SIG-M5 treated with dmso at 0.1 percent for 504 hours (cell line): ENCODE measurements at regions not wholly inside any gene's neighbourhood (a gene's known extent, or its start where the extent isn't known, plus 50 kb on each side); places are given as distances from the start of the nearest gene placed in this dataset.
A peak's percentile ranks its signal among the peaks of the same experiment; 100 is the strongest.
"Not testable (repeated sequence)": the region's sequence is repeated elsewhere in the genome, so short reads cannot be mapped to it uniquely, and the experiment has no call there.

Experiments used
- DNase-seq: peaks from one replicate; lab custom pipeline; 2025; ENCODE audit not compliant: unreplicated experiment; lab: John Stamatoyannopoulos, UW

- no peak for DNase-seq
Measured at GRCh38 chr1:60866226-60866900, 216.0 kb upstream of the NFIA start.

- no peak for DNase-seq
Measured at GRCh38 chr1:60865166-60865565, 217.2 kb upstream of the NFIA start.

- DNase-seq, result no peak
Measured at GRCh38 chr1:60864722-60865121, 217.6 kb upstream of the NFIA start.

DNA sequence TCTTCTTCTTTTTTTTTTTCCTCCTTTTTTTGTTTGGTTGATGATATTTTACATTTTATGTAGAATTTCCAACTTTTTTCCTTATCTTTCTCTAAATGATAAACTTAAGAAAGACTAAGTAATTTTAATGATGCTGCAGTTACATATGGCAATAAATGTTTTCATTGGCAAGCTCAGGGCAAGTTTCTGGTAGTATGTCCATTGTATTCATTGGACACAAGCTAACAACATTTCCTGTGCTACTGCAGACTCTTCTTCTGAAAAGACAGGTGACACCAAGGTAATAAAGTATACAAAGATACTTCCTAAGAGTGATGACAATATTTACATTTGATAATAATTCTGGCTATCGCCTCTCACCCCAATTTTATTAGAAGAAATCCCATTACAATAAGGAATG lies 219.2 kb upstream of the NFIA start:
- no peak for DNase-seq

DNA sequence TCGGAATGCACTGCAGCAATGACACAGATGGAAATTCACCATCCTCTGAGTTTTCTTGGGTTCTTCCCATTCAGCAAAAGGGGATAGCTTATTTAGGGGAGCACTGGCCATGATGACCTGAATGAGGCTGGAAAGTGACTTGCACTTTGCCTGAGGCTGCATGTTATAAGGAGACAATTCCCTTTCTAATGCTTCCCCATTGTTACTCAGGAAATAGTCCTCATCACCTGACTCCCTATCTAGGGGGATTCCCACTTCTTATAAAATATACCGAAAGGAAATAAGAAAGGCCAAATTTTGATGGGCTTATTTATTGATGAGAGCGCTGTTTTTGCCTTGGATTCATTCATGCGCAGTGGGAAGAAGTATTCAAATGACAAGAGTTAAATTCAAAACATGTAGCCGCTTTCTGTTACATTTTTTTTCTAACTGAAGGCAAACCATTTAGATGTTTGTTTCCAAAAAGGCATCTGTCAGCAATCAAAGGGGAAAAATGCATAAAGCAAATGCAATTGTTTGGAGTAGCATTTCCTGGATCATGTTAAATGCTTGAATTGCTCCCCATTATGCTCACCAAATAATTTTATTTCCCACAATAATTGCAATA lies 220.3 kb upstream of the NFIA start:
- DNase-seq, result no peak

- no peak for DNase-seq
Measured at GRCh38 chr1:60859111-60859510, 223.2 kb upstream of the NFIA start.

GRCh38 chr1:60857851-60858250 lies 224.5 kb upstream of the NFIA start:
- no peak for DNase-seq

GRCh38 chr1:60850084-60850483 lies 232.3 kb upstream of the NFIA start:
- no peak for DNase-seq

DNA sequence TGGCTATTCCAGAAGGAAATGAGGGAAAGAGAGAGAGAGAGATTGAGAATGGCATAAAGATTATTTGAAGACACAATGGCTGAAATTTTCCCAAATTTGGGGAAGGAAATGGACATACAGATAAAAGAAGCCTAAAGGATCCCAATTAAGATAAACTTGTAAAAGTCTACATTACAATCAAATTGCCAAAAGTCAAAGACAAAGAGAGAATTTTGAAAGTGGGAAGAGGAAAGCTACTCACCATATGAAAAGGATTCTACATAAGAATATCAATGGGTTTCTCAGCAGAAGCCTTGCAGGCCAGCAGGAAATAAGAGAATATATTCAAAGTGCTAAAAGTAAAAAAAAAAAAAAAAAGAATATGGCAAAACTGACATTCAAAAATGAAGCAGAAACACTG lies 233.0 kb upstream of the NFIA start:
- DNase-seq, result no peak

- peak; percentile 48 for DNase-seq
Measured at GRCh38 chr1:60848583-60849188, 233.7 kb upstream of the NFIA start.

DNA sequence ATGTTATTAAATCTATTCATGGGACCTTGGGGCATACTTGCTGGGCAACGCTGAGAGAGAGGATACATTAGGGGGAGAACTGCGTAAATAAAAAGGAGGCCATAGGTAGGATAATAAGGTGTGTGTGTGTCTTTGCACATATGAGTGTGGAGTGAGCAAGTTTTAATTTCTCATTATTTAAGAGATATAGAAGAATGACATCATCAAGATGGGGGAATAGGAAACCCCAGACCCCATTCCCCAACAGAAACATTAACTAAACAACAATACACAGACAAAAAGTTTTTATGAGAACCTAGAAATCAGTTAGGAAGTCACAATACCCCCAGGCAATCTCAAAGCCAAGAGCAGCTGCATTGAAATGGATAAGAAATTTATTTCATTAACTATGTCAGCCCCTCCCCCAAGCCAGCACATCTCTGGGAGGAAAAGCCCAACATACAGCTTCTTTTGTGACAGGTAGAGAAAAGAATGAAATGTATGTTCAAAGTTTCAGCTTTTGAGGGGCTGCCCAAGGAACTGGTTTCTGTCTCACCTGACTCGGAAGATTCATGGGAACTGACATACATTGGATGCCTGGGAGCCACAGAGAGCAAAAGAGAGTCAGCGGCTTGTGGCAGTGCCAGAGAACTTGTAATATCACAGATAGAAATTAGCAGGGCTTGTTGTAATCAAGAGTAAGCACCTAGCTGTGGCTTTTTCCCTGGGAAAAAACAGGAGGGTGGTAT lies 234.3 kb upstream of the NFIA start:
- DNase-seq, result no peak

GRCh38 chr1:60847391-60847790 lies 235.0 kb upstream of the NFIA start:
- no peak for DNase-seq

DNA sequence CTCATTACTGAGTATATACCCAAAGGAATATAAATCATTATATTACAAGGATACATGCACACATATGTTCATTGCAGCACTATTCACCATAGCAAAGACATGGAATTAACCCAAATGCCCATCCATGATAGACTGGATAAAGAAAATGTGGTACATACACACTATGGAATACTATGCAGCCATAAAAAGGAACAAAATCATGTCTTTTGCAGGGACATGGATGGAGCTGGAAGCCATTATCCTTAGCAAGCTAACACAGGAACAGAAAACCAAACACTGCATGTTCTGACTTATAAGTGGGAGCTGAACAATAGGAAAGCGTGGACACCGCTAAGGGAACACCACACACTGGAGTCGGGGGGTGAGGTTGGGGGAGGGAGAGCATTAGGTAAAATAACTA lies 236.7 kb upstream of the NFIA start:
- DNase-seq, result not testable (repeated sequence)

DNA sequence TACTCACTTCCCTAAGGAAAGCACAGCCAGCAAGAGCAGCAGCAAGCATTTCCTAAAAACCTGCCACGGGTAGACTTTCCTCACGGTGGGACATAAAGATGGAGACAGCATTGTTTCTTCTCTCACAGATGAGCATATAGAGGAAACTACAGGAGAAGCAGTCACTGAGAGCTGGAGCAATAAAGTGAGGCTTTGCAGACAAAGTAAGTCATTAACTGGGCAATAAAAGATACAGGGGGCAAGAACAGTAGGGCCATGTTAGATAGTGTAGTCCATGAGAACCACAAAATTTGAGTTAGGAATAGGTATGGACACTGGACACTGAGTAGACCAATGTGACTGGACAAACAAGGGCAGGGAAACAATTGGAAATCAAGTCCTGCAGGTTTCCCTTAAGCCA lies 240.1 kb upstream of the NFIA start:
- DNase-seq, result no peak

DNA sequence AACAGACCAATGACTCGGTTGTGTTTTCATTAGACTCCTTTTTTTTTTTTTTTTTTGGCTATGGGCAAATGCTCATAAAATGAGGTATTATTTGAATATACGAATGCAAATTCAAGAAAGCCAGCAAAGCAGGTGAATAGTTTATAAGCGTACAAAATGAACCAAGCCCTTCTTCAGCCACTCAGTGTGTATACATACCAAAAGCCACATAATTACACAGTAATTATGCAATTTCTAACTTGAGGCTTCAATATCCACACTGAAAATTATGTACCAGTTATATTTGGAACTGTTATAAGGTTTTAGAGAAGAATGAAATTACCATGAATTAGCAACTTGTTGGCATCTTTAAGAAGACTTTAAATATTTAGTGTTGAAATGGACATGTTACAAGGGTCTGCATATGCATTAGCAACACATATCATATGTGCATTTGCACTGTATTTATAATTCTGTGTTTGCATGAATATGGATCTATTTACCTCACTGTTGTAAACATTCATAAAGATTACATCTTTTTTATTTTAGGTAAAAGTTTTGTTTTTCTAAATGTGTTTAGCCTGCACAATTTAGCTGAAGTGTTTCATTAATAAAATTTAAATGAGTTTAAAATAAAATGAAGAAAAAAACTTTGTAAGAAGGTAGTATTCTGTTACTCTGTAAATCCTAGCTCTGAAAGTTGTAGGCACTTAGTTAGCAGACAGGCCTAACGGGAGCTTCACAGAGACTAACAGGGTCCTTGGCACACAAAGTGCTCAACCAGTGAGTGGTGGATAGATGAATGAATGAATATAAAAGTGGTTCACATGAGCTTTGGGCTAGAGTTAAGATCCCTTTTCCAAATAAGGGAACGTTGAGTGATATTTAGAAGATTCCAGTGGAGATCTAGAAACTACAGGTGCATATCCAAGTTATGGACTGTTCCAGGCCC lies 241.0 kb upstream of the NFIA start:
- DNase-seq, result no peak

DNA sequence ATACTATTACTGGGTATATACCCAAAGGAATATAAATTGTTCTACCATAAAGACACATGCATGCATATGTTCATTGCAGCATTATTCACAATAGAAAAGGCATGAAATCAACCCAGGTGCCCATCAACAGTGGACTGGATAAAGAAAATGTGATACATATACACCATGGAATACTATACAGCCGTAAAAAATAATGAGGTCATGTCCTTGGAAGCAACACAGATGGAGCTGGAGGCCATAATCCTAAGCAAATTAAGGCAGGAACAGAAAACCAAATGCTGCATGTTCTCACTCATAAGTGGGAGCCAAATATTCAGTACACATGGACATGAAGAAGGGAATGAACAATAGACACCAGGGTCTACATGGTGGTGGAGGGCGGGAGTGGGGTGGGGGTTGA lies 241.9 kb upstream of the NFIA start:
- DNase-seq, result not testable (repeated sequence)

GRCh38 chr1:60835649-60836048 lies 246.7 kb upstream of the NFIA start:
- no peak for DNase-seq

DNA sequence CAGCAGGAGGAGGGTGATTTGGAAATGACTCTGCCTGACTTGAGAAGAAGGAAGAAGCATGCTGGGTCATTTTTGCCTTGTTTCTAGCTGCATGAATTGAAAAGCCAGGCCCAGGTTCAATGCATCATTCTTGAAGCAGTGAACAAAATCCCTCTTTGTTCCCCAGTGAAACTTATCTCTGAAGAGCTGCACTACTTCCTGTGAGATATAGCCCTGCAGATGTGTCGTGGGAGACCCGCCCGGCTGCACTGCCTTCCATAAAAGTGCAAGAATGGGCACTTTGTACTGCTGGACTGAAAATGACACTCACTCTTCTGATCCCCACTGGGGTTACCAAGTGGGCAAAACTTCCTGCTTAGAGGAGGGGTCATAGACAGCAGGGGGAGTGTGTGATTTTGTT lies 249.2 kb upstream of the NFIA start:
- no peak for DNase-seq

DNA sequence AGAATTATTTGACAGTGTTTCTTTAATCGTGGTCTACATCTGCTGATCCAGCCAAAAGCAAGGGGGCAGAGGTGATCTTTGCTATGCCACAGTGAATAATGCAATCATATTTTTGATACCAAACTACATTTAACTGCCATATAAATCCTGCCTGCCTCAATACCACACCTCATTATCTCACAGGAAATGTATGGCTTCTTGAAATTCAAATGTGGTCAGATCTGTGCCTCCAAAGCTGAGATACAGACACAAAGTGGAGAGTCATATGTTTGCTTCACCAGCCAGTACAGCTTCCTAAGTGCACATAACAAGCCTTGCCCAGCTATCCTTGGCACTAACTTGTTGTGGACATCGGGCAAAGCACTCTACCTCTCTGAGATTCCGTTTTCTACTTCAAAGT lies 250.0 kb upstream of the NFIA start:
- DNase-seq, result no peak

DNA sequence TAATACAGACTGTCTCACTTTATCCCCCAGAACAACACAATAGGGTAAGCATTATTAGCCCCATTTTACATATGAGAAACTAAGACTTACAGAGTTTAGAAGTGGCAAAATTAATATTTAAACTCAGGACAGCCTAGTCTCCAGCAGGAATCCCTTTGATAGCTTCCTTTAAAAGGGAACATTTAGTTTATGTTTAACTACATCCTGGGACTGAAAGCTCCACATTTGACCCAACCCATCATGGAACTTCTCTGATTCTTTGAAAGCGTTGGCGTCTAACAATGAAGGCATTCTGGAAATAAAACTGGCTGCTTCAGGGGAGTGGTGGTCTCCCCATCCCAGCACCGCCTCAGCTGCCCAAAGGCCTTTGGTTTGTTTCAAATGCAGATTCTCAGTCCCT lies 250.6 kb upstream of the NFIA start:
- DNase-seq, result no peak

- no peak for DNase-seq
Measured at GRCh38 chr1:60828944-60829343, 253.4 kb upstream of the NFIA start.
